DMS 273 (cell line): ENCODE measurements at regions not wholly inside any gene's neighbourhood (a gene's known extent, or its start where the extent isn't known, plus 50 kb on each side); places are given as distances from the start of the nearest gene placed in this dataset.

Experiments
- DNase-seq: peaks from one replicate; lab custom pipeline; 2025; ENCODE audit not compliant: unreplicated experiment; lab: John Stamatoyannopoulos, UW

DNA sequence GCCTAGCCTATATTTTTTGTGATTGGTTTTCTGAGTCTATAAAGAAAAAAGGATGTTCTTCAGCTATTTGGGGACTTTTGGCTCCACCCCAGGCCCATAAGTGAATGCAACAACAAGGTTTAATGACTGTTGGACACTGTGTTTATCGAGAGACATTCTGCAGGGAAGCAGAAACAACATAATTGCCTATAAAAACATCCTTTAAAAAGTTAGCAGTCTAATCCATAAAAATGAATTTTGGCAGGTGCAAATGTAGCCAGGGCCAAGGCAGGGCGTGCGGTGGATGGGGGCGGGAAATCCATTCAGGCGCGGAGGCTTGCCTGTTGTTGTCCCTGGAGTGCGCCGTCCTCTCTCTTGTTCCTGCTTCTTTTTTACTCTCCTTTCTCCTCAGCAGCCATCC lies 99.3 kb downstream of the PAX1 start:
- DNase-seq, result no peak

DNA sequence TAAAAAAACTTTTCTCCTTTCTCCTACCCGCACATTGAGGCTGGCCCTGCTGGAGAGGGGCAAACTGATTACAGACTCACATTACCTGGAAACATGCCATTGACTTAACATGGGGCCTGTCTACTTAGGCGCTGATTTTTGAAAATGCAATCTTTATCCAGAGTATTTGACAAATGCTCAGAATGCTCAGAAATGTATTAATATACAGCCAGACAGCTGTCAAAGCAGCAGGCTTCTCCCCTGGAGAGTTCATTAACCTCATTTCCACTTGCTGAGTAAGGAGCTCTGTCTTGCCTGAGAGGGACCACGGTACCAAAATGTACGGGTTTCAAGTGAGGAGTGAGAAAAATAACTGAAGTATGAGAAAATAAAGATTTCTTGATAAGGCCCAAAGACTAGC lies 95.7 kb downstream of the PAX1 start:
- peak; percentile 73 for DNase-seq

DNA sequence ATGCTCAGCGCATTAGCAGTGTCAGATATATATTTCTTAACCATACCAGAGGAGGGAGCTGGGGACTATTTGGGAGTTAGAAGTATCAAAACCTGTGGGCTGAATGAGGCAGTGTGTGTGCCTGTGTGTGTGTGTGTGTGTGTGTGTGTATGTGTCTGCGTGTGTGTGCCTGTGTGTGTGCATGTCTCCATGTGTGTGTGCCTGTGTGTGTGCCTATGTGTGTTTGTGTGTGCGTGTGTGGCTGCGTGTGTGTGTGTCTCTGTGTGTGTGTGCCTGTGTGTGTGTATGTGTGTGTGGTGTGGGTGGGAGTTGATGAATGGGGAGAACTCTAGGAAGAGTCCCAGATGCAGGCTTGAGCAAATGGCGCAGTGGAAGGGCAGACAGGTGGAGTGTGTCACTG lies 92.9 kb downstream of the PAX1 start:
- DNase-seq, result no peak

DNA sequence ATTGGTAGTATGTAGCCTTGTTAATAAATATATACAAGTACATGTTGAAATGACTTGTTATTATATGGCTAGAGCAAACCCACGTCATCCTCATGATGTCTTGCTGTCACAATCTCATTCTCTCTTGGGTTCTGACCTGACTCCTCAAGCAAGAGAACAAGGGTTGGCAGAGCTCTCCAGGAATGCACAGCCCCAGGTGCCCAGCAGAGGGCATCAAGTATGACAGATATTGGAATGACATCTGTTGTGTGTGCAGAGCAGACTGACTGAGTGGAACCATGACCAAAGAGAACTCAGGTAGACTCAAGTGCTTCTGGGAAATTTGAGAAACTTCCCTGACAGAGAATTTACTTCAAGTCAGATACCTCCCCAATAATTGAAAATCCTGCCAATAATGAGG lies 90.6 kb downstream of the PAX1 start:
- DNase-seq, result peak; percentile 59

DNA sequence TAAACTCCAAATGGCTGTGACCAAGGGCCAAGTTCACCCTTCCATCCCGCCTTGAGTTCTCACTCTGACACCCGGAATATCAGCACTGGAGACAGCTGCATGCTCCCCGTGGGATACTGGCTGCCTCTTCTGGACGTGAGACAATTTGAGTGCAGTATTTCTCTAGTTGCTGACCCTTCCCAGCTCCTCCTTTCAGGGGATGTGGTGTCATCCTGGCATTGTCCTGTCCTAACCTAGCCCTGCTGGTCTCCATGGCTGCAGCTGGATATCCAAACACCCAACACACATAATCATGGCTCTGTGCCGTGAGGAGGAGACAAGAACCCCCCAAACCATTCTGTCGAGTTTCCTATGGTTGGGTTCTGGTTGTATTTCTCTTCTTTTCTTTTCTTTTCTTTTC lies 82.6 kb downstream of the PAX1 start:
- no peak for DNase-seq

DNA sequence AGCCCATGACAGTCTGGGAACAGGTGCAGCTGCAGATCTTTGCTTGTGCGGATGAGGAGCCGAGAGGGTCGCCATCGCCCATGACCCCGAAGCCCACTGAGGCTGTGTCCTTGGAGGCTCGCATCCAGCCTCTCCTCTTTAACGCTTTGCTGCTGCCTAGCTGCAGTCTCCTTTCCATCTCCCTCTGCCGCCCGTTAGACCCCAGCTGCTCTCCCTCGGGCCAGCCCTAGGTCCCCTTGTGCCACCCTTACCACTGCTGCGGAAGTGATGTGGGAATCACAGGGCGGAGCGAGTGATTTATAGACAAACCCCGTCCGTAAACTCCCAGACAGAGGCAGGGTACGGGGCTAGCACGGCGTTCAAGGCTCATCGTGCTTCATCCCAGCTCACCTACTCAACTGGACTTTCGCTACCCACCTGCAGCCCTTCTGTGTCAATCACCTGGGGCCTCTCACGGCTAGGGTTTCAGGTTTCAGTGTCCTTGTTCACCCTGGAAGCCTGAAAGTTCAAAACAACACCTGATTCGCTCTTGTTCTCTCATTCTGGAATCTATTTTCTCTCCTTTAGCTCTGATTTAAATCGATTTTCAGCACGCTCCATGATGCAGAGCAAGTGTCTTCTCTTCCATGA lies 76.1 kb downstream of the PAX1 start:
- no peak for DNase-seq

DNA sequence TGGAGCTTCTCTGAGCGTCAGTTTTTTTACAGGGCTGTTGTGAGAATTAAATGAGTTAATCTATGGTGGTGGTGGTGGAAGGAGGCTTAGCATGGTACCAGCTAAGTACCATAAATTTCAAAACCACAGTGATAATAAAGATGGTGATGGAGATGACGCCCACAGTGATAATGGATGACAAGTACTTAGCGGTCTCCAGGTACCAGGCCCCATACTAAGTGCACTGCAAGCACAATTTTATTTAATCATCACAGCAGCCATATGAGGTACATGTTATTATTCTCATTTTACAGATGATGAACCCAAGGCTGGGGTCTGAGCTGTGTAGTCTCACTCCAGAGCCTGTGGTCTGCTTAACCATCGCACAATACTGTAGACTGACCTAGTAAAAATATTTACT lies 75.1 kb downstream of the PAX1 start:
- no peak for DNase-seq
